Fibroblast of villous mesenchyme (primary cell): ENCODE measurements at regions not wholly inside any gene's neighbourhood (a gene's known extent, or its start where the extent isn't known, plus 50 kb on each side); places are given as distances from the start of the nearest gene placed in this dataset.
"Not testable (repeated sequence)": the region's sequence is repeated elsewhere in the genome, so short reads cannot be mapped to it uniquely, and the experiment has no call there.

Experiments used
- DNase-seq: peaks from one replicate; pipeline ENCODE4 v3.0.0-alpha.2; 2010; ENCODE audit warnings: low read depth
- H3K4me3 ChIP-seq: 2 replicates; pipeline ENCODE4 v1.5.1; 2011; ENCODE audit warnings: low read depth, mild to moderate bottlenecking, low read length
- CTCF ChIP-seq: IDR thresholded peaks from 2 replicates; pipeline ENCODE4 v1.5.1; 2012; ENCODE audit warnings: low read depth, mild to moderate bottlenecking, low read length; ENCODE audit not compliant: insufficient read depth

GRCh38 chr1:173257805-173258204 lies 50.7 kb upstream of the TNFSF4 start:
- DNase-seq: no peak
- no peak overlapping the region for H3K4me3 ChIP-seq
- TF ChIP-seq CTCF: no peak

GRCh38 chr1:173258479-173259264 lies 51.5 kb upstream of the TNFSF4 start:
- no peak for TF ChIP-seq CTCF
- no peak for DNase-seq
- no peak overlapping the region for H3K4me3 ChIP-seq

- DNase-seq, H3K4me3 ChIP-seq: not testable (repeated sequence)
Observed at GRCh38 chr1:173260329-173260728, 53.2 kb upstream of the TNFSF4 start.

GRCh38 chr1:173266841-173267240 lies 59.7 kb upstream of the TNFSF4 start:
- H3K4me3 ChIP-seq: no peak overlapping the region
- TF ChIP-seq CTCF: no peak
- DNase-seq: no peak

- no peak overlapping the region for H3K4me3 ChIP-seq
- no peak for TF ChIP-seq CTCF
- DNase-seq: peak; percentile 72
Observed at GRCh38 chr1:173267453-173267945, 60.4 kb upstream of the TNFSF4 start.

- no peak overlapping the region for H3K4me3 ChIP-seq
- DNase-seq: no peak
- TF ChIP-seq CTCF: no peak
Observed at GRCh38 chr1:173268261-173268660, 61.1 kb upstream of the TNFSF4 start.

GRCh38 chr1:173268786-173269277 lies 61.7 kb upstream of the TNFSF4 start:
- DNase-seq: no peak
- no peak for TF ChIP-seq CTCF
- H3K4me3 ChIP-seq: no peak overlapping the region
